Esophagus mucosa (tissue), 1 donor: ENCODE measurements at regions not wholly inside any gene's neighbourhood (a gene's known extent, or its start where the extent isn't known, plus 50 kb on each side); places are given as distances from the start of the nearest gene placed in this dataset.
"Not testable (repeated sequence)": the region's sequence is repeated elsewhere in the genome, so short reads cannot be mapped to it uniquely, and the experiment has no call there.

Experiments used
- ATAC-seq: fragments of 200-7000 bp; cut with Tn5 transposase; one replicate; pipeline ENCODE4 v1.9.1; 2020
- donor health status: DM: yes; HTN: yes; CAD: no.

DNA sequence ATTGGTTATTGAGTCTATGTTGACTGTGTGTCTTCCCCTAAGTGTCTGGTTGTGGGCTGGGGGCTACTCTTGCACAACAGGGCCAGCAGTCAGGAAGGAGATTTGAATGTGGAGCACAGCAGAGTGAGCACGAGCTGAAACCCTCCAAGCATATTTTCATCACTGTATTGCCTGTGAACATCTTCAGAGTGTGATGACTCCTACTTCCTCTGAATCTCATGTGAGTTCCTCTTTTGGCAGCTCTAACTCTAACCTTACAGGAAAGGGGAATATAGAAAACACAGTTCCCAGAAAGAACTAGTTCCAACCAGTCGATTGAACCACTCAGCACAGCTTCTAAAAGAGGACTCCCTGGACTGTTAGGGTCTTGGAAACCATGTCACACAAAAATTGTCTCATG, 211.6 kb downstream of the RAP2B start:
- ATAC-seq: no peak

DNA sequence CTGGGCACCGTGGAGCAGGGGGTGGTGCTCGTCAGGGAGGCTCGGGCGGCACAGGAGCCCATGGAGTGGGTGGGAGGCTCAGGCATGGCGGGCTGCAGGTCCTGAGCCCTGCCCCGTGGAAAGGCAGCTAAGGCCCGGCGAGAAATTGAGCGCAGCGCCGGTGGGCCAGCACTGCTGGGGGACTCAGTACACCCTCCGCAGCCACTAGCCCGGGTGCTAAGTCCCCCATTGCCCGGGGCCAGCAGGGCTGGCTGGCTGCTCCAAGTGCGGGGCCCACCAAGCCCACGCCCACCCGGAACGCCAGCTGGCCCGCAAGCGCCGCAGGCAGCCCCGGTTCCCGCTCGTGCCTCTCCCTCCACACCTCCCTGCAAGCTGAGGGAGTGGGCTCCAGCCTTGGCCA, 216.3 kb downstream of the RAP2B start:
- ATAC-seq: not testable (repeated sequence)

DNA sequence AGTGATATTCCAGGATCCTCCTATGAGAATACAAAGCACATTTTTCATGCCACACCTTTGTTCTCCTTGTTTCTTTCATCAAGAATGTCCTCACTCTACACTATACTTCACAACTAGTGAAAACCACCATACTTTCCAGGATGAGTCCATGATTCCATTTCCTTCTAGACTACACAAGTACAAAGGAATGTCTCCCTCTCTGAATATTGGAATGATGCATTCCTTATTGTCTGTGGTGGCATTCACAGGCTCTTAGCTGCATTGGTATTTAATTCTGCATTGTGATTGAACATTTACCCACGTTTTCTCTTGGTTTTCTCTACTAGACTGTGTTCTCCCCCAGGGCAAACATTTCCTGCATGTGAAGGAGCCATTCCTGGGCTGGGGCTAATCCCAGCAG, 217.5 kb downstream of the RAP2B start:
- no peak for ATAC-seq

DNA sequence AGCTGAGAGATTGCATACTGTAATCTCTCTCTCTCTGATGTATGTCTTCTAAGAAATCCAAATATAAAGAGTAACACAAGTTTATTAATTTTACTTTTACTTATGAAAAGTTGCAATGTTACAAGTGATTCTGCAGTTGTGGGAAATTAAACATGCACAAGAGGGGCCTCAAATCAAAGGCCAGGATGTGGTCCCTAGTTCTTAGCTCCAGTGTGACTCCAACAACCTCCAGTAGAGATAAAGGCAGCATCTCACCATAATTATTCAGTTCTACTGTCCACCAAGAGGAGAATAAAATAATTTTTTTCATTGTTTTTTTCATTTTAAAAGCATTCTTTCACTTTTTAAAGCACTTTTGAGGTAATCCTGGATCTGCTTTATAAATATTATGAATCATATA, 223.3 kb downstream of the RAP2B start:
- ATAC-seq: no peak

DNA sequence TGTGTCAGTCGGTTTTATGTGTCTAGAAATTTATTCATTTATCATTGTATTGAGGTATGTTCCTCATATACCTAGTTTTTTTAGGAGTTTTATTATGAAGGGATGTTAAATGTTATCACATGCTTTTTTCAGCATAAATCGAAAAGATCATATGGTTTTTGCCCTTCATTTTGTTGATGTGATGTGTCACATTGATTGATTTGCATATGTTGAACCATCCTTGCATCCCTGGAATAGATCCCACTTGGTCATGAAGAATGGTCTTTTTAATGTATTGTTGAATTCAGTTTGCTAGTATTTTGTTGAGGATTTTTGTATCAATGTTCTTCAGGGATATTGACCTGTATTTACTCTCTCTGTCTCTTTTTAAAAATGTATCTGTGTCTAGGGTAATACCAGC, 230.3 kb downstream of the RAP2B start:
- ATAC-seq: no peak

DNA sequence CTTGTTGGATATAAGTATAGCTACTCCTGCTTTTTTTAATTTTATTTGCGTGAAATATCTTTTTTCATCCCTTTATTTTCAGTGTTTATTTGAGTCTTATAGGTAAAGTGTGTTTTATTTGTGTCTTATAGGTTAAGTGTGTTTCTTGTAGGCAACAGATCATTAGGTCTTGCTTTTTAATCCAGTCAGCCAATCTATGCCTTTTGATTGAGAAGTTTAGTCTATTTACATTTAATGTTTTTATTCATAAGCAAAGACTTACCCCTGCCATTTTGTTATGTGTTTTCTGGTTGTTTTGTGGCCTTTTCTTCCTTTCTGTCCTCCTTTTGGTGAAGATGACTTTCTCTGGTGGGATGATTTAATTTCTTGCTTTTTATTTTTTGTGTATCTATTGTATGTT, 232.0 kb downstream of the RAP2B start:
- no peak for ATAC-seq

DNA sequence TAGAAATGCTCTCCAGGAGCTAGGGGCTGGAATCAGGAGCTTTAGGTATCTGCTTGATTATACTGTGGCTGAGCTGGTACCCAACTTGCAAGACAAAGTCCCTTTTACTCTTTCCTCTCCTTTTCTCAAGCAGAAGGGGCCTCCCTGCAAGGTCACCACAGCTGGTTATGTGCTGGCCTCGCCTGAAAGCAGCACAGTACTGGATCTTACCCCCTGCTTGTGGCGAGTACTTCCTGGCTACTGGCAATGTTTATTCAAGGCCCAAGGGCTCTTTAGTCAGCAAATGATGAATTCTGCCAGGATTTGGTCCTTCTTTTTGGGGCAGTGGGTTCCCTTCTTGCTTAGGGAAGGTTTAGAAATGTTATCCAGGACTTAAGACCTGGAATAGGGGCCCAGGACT, 234.6 kb downstream of the RAP2B start:
- no peak for ATAC-seq

DNA sequence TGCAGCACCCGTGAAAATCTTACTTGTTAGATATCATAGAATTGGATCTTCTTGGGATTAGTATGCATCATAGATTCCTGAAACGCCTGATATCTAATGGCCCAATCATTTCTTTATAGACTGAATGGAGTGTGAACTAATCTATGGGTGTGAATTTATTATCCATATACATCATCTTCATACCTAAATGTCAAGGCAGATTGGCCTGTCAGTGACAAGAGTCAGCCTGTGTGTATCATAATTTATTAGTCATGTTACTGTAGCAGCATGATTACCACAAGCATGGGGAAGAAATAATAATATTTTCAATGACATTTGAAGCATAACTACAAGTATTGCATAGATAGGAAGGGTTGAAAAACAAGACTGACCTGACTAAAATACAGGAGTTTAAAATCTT, 235.8 kb downstream of the RAP2B start:
- ATAC-seq: peak; percentile 85

DNA sequence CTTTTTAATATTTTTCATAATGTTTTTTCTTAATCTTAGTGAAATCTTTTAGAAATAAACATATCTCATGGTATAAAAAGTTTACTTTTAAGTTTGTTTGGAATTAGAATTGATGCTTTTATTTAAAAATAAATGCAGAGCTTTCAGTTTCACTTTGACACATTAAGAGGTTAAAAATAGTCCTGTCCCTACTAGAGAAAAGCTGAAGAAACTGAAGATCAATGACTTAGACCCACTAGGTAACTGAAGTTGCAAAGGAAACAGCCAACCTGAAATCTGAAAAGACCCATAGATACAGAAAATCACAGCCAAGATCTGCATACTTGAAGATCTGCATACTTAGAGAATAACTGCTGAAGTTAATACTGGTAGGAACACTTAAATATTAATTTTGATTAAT, 237.6 kb downstream of the RAP2B start:
- ATAC-seq: no peak

DNA sequence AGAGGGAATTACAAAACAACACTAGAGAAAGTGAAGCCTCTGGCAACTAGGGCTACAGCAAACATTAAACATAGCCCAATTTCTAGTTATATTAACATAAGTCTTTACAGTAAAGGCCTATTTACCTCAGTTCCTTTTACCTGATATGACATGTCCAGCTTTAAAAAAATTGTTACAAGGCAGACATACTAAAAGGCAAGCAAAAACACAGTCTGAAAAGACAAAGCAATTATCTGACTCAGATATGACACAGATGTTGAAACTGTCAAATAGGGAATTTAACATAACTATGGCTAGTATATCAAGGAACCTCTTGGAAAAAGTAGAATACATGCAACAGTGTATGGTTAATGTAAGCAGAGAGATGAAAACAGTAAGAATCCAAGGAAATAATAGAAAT, 238.6 kb downstream of the RAP2B start:
- peak; percentile 89 for ATAC-seq

DNA sequence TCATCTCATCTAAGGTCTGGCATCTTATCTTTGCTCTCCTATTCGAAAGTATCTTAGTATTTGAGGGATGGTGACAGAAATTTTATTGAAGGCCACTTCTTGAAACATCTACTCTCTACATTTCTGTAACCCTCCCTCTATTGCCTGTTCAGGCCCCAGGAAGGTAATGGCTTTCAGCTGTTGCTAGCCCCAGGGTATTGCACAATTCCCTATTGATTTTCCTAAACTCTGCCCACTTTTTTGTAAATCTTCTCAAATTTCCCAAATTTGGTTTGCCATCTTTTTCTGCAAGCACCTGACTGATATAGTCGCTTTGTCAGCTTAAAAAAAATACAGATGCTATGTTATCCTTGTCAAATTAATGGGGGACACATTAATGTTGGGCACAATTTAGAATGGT, 242.1 kb downstream of the RAP2B start:
- no peak for ATAC-seq

DNA sequence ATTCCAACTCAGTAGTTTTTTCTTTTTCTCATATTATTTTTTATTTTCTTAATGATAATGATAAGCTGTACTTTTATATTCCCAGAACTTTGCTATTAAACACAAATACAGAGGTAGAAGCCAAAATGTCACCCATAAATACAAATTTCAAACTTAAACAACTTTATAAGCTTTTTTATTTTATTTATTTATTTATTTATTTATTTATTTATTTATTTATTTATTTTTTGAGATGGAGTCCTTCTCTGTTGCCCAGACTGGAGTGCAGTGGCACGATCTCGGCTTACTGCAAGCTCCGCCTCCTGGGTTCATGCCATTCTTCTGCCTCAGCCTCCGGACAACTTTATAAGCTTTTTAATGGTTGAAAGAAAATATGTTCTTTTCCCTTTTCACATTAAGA, 243.3 kb downstream of the RAP2B start:
- not testable (repeated sequence) for ATAC-seq

DNA sequence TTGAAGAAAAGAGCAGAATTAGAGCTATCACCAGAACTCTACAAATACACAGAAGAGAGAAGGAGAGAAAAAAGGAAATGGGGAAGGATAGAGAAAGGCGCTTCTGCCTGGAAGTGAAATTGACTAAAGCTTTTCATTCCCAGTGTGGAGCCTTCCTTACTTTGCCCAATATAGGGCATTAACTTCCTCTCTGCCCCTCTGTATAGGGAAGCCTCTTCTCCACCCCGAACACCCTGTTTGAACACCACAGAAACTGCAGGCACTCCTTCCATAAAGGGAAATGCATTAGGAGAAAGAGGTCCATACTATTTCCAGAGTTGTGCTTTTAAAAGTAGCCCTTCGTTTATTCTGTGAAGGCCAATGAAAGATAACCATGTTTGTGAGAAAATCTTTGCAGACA, 248.5 kb downstream of the RAP2B start:
- ATAC-seq: no peak

DNA sequence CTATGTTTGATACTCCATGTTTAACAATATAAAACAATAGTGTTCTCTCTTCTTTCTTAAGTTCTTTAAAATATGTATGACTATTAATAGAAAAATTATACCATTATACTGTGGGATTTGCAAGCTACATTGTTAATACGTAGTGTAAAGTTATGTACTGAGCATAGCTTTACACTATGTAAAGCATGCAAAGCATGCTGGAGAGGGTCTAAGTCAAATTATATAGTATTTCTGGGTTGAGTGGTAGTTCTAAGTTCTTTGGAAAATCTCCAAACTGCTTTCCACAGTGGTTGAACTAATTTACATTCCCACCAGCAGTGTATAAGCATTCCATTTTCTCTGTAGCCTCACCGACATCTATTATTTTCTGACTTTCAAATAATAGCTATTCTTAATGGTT, 253.0 kb downstream of the RAP2B start:
- ATAC-seq: no peak

DNA sequence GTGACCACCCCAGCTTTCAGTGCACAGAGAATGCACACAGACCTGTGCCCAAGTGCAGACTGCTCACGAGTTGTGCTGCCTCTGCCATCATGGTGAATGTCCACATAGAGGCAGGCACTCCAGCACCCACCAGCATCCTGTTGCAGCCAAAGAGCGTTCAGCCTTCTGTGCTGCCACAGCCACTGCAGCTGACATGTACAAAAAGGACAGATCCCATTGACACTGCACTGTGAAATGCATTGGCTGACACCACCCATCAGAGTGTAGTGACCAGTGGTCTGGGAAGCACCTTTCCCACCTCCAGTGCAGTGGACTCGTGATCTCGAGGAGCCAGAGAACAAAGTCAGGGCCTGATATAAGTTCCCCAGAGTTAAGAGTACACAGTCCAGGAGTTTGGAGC, 260.3 kb downstream of the RAP2B start:
- ATAC-seq: no peak

DNA sequence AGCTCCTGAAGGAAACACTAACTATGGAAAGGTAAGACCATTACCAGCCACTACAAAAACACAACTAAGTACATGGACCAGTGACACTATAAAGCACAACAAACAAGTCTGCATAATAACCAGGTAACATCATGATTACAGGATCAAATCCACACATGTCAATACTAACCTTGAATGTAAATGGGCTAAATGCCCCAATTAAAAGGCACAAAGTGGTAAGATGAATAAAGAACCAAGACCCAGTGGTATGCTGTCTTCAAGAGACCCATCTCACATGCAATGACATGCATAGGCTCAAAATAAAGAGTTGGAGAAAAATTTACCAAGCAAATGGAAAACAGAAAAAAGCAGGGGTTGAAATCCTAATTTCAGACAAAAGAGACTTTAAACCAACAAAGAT, 261.8 kb downstream of the RAP2B start:
- not testable (repeated sequence) for ATAC-seq

DNA sequence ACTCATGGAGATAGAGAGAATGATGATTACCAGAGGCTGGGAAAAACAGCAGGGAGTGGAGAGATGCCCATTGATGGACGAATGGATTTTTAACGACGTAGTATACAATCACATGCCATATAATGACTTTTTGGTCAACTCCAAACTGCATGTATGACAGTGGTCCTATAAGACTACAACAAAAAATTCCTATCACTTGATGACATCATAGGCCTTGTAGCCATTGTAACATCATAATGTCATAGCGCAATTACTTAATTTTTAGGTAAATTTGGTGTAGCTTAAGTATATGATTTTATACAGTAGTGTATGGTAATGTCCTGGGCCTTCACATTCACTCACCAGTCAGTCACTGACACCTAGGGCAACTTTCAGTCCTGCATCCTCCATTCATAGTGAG, 264.3 kb downstream of the RAP2B start:
- ATAC-seq: no peak

DNA sequence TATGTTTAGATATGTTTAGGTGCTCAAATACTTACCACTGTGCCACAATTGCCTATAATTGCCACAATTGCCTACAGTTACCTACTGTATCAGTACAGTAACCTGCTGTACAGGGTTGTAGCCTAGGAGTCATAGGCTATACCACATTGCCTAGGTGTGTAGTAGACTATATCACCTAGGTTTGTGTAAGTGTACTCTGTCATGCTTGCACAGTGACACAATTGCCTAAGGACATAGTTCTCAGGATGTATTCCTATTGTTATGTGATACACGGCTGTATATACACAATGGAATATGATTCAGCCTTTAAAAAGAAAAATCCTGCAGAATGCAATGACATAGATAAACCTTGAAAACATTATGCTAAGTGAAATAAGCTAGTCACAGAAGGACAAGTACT, 264.8 kb downstream of the RAP2B start:
- peak; percentile 87 for ATAC-seq

DNA sequence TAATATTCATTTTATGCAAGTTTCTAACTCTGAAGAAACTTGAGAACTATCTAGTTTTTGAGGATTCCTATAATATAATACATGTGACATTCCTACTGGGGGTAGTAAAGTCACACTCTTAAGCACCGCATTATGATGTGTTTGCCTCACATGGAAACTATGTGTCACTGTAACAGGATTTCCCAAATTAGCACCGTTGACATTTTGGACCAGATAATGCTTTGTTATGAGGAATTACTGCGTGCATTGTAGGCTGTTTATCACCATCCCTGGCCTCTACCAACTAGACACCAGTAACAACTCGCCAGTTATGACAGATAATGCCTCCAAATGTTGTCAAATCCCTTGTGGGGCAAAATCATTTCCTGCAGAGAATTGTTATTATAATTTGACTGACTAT, 267.8 kb downstream of the RAP2B start:
- no peak for ATAC-seq

DNA sequence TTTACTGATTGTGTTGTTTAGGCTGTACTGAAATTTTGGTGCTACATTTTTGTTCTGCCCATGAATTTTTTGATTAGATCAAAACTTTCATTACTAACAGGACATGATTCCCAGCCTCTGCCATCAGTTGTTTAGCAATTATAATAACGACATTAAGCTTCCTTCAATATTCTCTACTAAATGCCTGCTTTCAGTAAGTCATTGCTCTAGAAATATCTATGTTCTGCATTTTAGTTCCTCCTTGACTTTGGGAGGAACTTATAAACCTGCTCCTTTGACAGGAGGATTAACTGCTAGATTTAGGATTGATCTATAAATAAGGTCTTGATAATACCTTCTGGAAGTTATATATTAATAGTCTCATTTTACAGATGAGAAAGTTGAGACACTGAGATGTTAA, 269.1 kb downstream of the RAP2B start:
- no peak for ATAC-seq

DNA sequence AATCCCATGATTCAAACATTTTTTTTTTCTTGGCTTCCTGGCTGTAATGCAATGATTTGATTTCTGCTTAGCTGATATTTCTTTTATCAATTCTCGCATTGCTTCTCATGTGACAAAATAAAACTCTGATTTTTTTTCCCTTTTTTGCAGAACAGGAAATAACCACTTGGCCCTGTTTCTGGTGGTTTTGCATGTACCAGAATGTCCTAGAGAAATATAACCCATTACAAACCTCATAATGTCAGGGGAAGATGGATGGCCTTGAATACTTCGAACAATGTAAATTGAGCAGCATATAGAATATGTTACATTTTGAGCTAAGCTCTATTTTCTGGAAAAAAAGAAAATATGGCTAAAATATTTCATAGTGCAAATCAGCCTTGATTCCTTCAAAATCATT, 275.6 kb downstream of the RAP2B start:
- ATAC-seq: no peak

DNA sequence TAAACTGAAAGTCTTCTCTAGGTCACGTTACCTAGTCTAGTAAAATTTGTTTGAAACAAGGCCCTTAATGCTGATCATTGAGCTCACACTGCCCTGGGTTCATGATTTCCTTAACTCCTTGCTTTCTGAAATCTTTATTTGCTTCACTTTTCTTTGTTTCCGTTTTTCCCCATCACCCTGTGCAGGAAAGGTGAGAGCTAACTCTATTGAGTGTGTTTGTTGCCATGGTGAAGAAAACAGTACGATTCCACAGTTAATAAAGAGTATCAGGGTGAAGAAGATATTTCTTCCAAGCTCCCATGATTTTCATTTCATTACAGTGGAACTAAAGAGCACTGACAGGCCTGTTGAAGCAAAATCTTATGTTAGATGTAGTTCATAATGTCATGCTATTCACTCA, 276.2 kb downstream of the RAP2B start:
- ATAC-seq: no peak

DNA sequence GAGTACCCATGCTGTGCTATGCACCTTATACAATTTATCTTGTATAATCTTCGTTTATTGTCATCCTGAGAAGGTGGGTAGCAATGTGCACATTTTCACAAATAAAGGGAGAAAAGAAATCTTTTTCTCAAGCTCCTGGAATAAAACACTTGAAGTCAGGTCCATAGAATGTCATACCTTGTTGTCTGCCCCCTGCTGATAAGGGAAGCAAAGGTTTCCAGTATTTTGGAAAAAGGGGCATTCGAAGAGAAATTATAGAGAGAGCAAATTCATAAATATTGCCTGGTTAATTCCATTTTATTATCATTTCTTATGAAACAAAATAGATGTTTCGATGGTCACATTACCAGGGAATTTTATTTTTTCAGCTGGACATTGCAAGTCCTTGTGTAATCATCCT, 277.8 kb downstream of the RAP2B start:
- ATAC-seq: no peak

DNA sequence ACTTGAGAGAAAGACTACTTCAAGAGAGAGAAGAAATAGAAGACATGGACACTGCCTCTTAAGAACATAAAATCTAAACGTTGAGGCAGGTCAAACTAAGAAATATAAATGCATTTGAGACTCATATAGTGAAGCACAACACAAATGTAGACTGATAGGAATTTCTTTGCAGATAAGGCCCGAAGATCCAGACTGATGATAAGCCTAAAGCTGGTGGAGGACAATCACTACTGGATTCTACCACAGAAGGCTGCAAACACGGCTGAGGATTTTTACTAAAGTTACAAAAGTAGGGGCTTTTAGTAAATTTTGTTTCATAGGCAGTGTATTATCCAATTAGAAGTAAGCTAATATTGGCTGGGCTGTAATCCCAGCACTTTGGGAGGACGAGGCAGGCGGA, 278.3 kb downstream of the RAP2B start:
- no peak for ATAC-seq

DNA sequence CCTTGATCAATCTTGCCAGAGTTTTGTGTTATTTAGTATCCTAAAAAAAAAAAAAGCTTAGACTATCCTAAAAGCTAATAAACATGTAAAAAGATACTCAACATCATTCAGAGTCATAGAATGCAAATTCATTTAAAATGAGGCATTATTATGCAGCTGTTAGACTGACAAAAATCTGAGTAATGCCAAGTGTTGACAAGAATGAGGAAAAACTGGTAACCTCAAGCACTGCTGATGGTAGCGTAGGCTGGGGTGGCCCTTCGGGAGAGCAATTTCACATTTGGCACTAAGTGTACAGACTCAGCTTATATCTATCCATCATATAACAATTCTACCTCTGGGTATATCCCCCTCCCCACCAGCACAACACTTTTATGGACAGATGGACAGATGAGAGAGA, 280.4 kb downstream of the RAP2B start:
- ATAC-seq: no peak
